Stimulated activated memory B cell treated with anti-CD40 and anti-IgM and Interleukin-4, amounts not matched to agents 10 μg/mL and 1 μg/mL and 100 μg/mL, for 72 hours (primary cell): ENCODE measurements at regions not wholly inside any gene's neighbourhood (a gene's known extent, or its start where the extent isn't known, plus 50 kb on each side); places are given as distances from the start of the nearest gene placed in this dataset.
A peak's percentile ranks its signal among the peaks of the same experiment; 100 is the strongest.

ENCODE experiments used
- ATAC-seq: fragments of 150-1000 bp; cut with Tn5 transposase; 2 replicates; pipeline ENCODE4 v1.10.0; 2021
- H3K27ac Mint-ChIP-seq: one replicate; pipeline ENCODE4 v1.8.0; 2022; ENCODE audit warnings: mild to moderate bottlenecking, mixed read lengths
- H3K27me3 Mint-ChIP-seq: one replicate; pipeline ENCODE4 v1.8.0; 2022; ENCODE audit warnings: mixed read lengths
- H3K36me3 Mint-ChIP-seq: one replicate; pipeline ENCODE4 v1.8.0; 2022; ENCODE audit warnings: mixed read lengths
- H3K4me1 Mint-ChIP-seq: one replicate; pipeline ENCODE4 v1.8.0; 2022; ENCODE audit warnings: mixed read lengths
- H3K4me3 Mint-ChIP-seq: one replicate; pipeline ENCODE4 v1.8.0; 2022; ENCODE audit warnings: mild to moderate bottlenecking, moderate library complexity, mixed read lengths
- H3K9me3 Mint-ChIP-seq: one replicate; pipeline ENCODE4 v1.8.0; 2022; ENCODE audit warnings: mixed read lengths

DNA sequence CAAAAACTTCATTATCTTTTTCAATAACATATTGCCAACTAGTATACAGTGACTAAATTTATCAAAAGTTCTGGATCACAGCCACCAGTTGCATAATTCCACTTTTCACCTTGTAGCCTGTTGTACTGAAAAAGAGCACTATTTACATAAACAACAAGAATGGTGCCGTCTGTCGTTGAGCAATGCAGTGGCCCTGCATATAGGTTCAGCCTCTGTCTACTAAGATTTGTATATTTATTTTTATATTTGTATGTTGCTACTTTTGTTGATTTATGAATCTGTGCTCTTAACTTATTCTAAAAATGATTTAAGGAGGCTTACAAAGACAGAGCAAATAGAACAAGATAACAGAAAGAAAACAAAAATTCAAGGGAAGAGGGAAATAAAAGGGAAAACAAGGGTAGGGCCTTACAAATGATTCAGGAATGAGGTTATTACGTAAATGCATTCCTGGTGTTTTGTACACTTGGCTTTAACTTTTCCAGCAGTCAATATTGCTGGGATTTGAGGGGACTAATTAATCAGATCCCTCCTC lies 257.6 kb upstream of the STT3B start:
- ATAC-seq, result no peak
- Mint-ChIP-seq H3K27me3 (peaks cover 19% of the 10 kb centered on the region), H3K4me1 (peaks cover 6% of the 10 kb centered on the region), H3K36me3 (no peaks in the 10 kb centered on the region), H3K4me3 (no peak overlapping the region), H3K27ac (no peak overlapping the region), H3K9me3 (no peaks in the 10 kb centered on the region)

DNA sequence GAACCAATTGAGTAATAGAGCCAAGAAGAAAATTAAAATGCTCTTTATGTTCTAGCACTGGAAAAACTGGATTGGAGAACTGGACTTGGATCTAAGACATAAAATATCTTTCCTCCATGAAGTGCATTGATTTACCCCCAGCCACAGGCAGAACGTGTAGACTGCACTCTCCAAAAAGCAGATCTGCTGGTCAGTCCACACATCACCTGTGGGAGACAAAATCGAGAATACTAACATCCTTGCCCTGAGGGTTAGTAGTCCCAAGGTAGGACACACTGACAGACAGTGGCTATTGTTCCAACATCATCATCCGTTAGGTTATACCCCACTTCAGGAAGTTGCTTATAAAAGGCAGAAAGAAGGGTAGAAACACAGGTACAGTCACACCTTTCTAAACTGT lies 257.1 kb upstream of the STT3B start:
- Mint-ChIP-seq H3K27me3 (peaks cover 15% of the 10 kb centered on the region), H3K9me3 (no peaks in the 10 kb centered on the region), H3K4me1 (peaks cover 6% of the 10 kb centered on the region), H3K27ac (no peak overlapping the region), H3K4me3 (no peak overlapping the region), H3K36me3 (no peaks in the 10 kb centered on the region)
- no peak for ATAC-seq

DNA sequence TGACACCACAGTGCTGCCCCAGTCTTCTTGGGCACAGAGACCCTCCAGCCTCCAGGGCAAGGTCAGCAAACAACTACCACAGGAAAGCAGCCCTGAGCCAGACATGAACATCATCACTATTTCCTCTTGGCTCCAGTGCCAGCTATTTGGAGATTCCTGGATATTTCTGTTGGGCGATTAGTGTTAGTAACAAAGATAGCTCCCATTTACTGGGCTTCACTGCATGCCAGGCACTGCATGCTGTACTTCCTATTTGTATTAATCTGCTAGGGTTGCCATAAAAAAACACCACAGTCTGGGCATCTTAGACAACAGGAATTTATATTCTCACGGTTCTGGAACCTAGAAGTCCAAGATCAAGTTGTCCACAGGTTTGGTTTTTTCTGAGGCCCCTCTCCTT lies 255.1 kb upstream of the STT3B start:
- no peak for ATAC-seq
- H3K4me1 Mint-ChIP-seq, result peaks cover 6% of the 10 kb centered on the region
- H3K27me3 Mint-ChIP-seq, result no peaks in the 10 kb centered on the region
- H3K4me3 Mint-ChIP-seq, result no peak overlapping the region
- no peaks in the 10 kb centered on the region for H3K9me3 Mint-ChIP-seq
- H3K27ac Mint-ChIP-seq, result no peak overlapping the region
- H3K36me3 Mint-ChIP-seq, result no peaks in the 10 kb centered on the region

- H3K27me3 Mint-ChIP-seq, result no peaks in the 10 kb centered on the region
- H3K36me3 Mint-ChIP-seq, result no peaks in the 10 kb centered on the region
- H3K4me1 Mint-ChIP-seq, result peaks cover 6% of the 10 kb centered on the region
- no peaks in the 10 kb centered on the region for H3K9me3 Mint-ChIP-seq
- no peak overlapping the region for H3K27ac Mint-ChIP-seq
- no peak overlapping the region for H3K4me3 Mint-ChIP-seq
- peak; percentile 47 for ATAC-seq
Measured at GRCh38 chr3:31278532-31278931, 254.2 kb upstream of the STT3B start.

- no peak for ATAC-seq
- Mint-ChIP-seq H3K4me1 (no peaks in the 10 kb centered on the region), H3K27ac (no peak overlapping the region), H3K9me3 (no peaks in the 10 kb centered on the region), H3K27me3 (no peaks in the 10 kb centered on the region), H3K4me3 (no peak overlapping the region), H3K36me3 (no peaks in the 10 kb centered on the region)
Measured at GRCh38 chr3:31284776-31285175, 247.9 kb upstream of the STT3B start.

DNA sequence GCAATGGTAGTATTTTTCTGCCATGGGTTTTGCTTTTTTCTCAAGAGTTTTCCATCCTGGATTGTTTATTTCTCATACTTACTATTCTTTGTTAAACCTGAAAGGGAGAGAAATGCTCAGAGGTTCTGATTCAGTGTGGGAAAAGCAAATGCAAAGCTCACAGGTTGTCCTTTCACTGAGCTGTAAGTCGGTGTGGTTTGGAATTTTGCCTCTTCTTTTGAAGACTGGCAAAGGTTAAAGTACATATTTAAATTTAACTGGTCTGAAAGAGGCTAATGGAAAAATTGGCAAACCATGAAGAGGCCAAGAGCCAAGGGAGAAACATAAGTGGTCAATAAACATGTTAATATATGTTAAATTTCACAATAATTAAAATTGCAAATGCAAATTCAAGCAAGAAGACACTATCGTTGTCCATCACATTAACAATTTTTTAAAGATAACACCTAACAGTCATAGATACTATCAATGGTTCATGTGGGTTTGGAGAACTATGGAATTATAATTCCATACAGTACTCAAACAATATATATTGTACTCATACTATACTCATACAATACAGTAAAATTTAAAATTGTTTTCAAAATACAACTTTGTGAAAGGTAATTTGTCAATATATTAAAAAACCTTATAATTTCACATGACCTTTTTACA lies 246.8 kb upstream of the STT3B start:
- no peaks in the 10 kb centered on the region for H3K27me3 Mint-ChIP-seq
- no peak for ATAC-seq

GRCh38 chr3:31288224-31288623 lies 244.5 kb upstream of the STT3B start:
- H3K4me1 Mint-ChIP-seq, result no peaks in the 10 kb centered on the region
- H3K27me3 Mint-ChIP-seq, result no peaks in the 10 kb centered on the region
- ATAC-seq, result peak; percentile 51
- H3K27ac Mint-ChIP-seq, result no peak overlapping the region
- no peaks in the 10 kb centered on the region for H3K36me3 Mint-ChIP-seq
- H3K4me3 Mint-ChIP-seq, result no peak overlapping the region
- no peaks in the 10 kb centered on the region for H3K9me3 Mint-ChIP-seq

More for the DNA sequence above, 246.8 kb upstream of the STT3B start:
- Mint-ChIP-seq H3K4me1 (no peaks in the 10 kb centered on the region), H3K4me3 (no peak overlapping the region), H3K27ac (no peak overlapping the region), H3K9me3 (no peaks in the 10 kb centered on the region), H3K36me3 (no peaks in the 10 kb centered on the region)

GRCh38 chr3:31288641-31289100 lies 244.1 kb upstream of the STT3B start:
- Mint-ChIP-seq H3K27ac (no peak overlapping the region), H3K27me3 (no peaks in the 10 kb centered on the region), H3K36me3 (no peaks in the 10 kb centered on the region), H3K9me3 (no peaks in the 10 kb centered on the region), H3K4me3 (no peak overlapping the region), H3K4me1 (no peaks in the 10 kb centered on the region)
- no peak for ATAC-seq

DNA sequence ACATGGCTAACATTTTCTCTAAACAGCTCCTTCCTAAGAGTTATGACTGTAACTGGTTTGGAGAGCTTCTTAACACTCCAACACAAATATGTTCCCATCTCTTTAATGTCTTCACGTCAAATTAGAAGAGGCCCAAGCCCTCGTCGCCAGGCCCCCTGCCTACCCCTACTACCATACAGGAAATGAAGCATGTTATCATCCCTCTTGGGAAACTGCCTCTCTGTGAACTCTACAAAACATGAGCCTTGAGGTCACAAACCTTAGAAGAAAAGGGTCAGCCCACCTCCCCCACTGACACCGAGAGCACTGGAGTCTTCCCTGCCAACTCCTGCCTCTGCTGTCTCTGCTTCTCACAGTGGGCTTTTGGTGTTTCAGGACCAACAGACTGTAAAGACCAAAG lies 243.1 kb upstream of the STT3B start:
- no peak overlapping the region for H3K27ac Mint-ChIP-seq
- H3K4me3 Mint-ChIP-seq, result no peak overlapping the region

DNA sequence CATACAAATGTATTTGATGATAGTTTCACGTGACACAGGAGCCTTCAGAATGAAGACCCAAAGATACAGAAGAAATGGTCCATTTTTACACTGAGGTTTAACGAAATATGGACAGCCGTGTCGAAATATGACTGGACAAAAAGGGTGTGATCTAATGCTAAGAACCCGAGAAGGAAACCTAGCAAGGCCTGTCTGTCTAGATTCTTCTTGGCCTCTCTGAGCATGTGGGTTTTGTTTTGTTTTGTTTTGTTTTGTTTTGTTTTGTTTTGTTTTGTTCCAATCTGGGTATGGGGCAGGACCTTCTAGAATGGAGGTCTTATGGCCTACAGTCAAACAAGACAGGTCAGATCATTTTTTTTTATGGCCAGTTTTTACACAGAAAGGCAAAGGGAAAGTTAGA lies 242.7 kb upstream of the STT3B start:
- no peak overlapping the region for H3K4me3 Mint-ChIP-seq
- H3K36me3 Mint-ChIP-seq, result no peaks in the 10 kb centered on the region

More for the DNA sequence above, 243.1 kb upstream of the STT3B start:
- Mint-ChIP-seq H3K27me3 (no peaks in the 10 kb centered on the region), H3K36me3 (no peaks in the 10 kb centered on the region), H3K4me1 (no peaks in the 10 kb centered on the region), H3K9me3 (no peaks in the 10 kb centered on the region)
- no peak for ATAC-seq

DNA sequence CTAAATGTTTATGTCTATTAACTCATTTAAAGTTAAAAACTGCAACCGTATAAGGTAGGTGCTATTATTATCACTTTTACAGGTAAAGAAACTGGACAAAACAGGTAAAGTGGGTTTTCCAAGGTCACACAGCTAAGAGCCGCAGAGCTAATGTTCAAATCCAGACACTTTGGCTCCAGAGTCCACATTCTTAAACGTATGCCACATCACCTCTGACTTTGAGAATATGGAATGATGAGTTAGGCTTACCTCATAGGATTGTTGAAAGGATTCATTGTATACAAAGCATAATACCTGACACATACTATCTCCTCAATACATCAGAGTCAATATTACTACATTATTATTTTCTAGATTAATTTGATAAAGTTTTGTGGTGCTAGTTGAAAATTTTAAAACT lies 240.9 kb upstream of the STT3B start:
- H3K36me3 Mint-ChIP-seq, result no peaks in the 10 kb centered on the region
- H3K27ac Mint-ChIP-seq, result no peak overlapping the region
- H3K27me3 Mint-ChIP-seq, result no peaks in the 10 kb centered on the region
- H3K4me1 Mint-ChIP-seq, result no peaks in the 10 kb centered on the region
- no peak overlapping the region for H3K4me3 Mint-ChIP-seq
- no peak for ATAC-seq
- H3K9me3 Mint-ChIP-seq, result no peaks in the 10 kb centered on the region

More for the DNA sequence above, 242.7 kb upstream of the STT3B start:
- no peaks in the 10 kb centered on the region for H3K4me1 Mint-ChIP-seq
- no peaks in the 10 kb centered on the region for H3K27me3 Mint-ChIP-seq
- H3K9me3 Mint-ChIP-seq, result no peaks in the 10 kb centered on the region
- ATAC-seq, result no peak
- H3K27ac Mint-ChIP-seq, result no peak overlapping the region

- Mint-ChIP-seq H3K4me3 (no peak overlapping the region), H3K4me1 (no peaks in the 10 kb centered on the region), H3K27ac (no peak overlapping the region), H3K36me3 (no peaks in the 10 kb centered on the region), H3K9me3 (peaks cover 5% of the 10 kb centered on the region), H3K27me3 (no peaks in the 10 kb centered on the region)
- no peak for ATAC-seq
Measured at GRCh38 chr3:31294430-31295149, 238.1 kb upstream of the STT3B start.

GRCh38 chr3:31295150-31295765 lies 237.5 kb upstream of the STT3B start:
- H3K27ac Mint-ChIP-seq, result no peak overlapping the region
- H3K27me3 Mint-ChIP-seq, result no peaks in the 10 kb centered on the region

GRCh38 chr3:31297726-31298298 lies 234.9 kb upstream of the STT3B start:
- H3K9me3 Mint-ChIP-seq, result peaks cover 5% of the 10 kb centered on the region
- no peak for ATAC-seq
- no peaks in the 10 kb centered on the region for H3K36me3 Mint-ChIP-seq
- no peaks in the 10 kb centered on the region for H3K4me1 Mint-ChIP-seq
- no peak overlapping the region for H3K27ac Mint-ChIP-seq
- no peak overlapping the region for H3K4me3 Mint-ChIP-seq
- peaks cover 9% of the 10 kb centered on the region for H3K27me3 Mint-ChIP-seq

More at GRCh38 chr3:31295150-31295765, 237.5 kb upstream of the STT3B start:
- no peak overlapping the region for H3K4me3 Mint-ChIP-seq
- peaks cover 5% of the 10 kb centered on the region for H3K9me3 Mint-ChIP-seq
- no peak for ATAC-seq
- no peaks in the 10 kb centered on the region for H3K4me1 Mint-ChIP-seq
- no peaks in the 10 kb centered on the region for H3K36me3 Mint-ChIP-seq
